Stimulated activated naive B cell treated with anti-CD40 and anti-IgM and Interleukin-4, amounts not matched to agents 10 μg/mL and 1 μg/mL and 100 μg/mL, for 72 hours (primary cell): ENCODE measurements at regions not wholly inside any gene's neighbourhood (a gene's known extent, or its start where the extent isn't known, plus 50 kb on each side); places are given as distances from the start of the nearest gene placed in this dataset.
A peak's percentile ranks its signal among the peaks of the same experiment; 100 is the strongest.

ENCODE experiments used
- ATAC-seq, 2 donors: fragments of 150-1000 bp; cut with Tn5 transposase; replicated peaks; 2 replicates each; pipeline ENCODE4 v1.10.0; 2021; ENCODE audit warnings: moderate library complexity in 1 of 2
- DNase-seq: peaks from one replicate; pipeline ENCODE4 v3.0.0; 2021
- H3K27ac Mint-ChIP-seq: one replicate; pipeline ENCODE4 v1.8.0; 2022; ENCODE audit warnings: mild to moderate bottlenecking, mixed read lengths
- H3K27me3 Mint-ChIP-seq, 2 donors: one replicate each; pipeline ENCODE4 v1.8.0; 2022; ENCODE audit warnings: mixed read lengths in 2 of 2
- H3K36me3 Mint-ChIP-seq, 2 donors: one replicate each; pipeline ENCODE4 v1.8.0; 2022; ENCODE audit warnings: mixed read lengths in 2 of 2, mild to moderate bottlenecking in 1 of 2
- H3K4me1 Mint-ChIP-seq, 2 donors: one replicate each; pipeline ENCODE4 v1.8.0; 2022; ENCODE audit warnings: mixed read lengths in 2 of 2, mild to moderate bottlenecking in 1 of 2
- H3K4me3 Mint-ChIP-seq, 2 donors: one replicate each; pipeline ENCODE4 v1.8.0; 2022; ENCODE audit warnings: mild to moderate bottlenecking in 2 of 2, mixed read lengths in 2 of 2, moderate library complexity in 1 of 2
- H3K9me3 Mint-ChIP-seq, 2 donors: one replicate each; pipeline ENCODE4 v1.8.0; 2022; ENCODE audit warnings: mixed read lengths in 2 of 2, mild to moderate bottlenecking in 1 of 2

GRCh38 chr2:9118383-9118960 is 88.1 kb upstream of the ASAP2 start:
- Mint-ChIP-seq H3K27me3 (peaks cover 2 to 20% of the 10 kb centered on the region in 2 donors), H3K9me3 (peaks cover 2 to 4% of the 10 kb centered on the region in 2 donors), H3K27ac (no peak overlapping the region), H3K36me3 (no peaks in the 10 kb centered on the region), H3K4me3 (no peak overlapping the region), H3K4me1 (no peaks in the 10 kb centered on the region)
- ATAC-seq (no peak), DNase-seq (no peak)

GRCh38 chr2:9115229-9115628 is 91.4 kb upstream of the ASAP2 start:
- peaks cover 2 to 4% of the 10 kb centered on the region in 2 donors for H3K9me3 Mint-ChIP-seq
- no peaks in the 10 kb centered on the region for H3K4me1 Mint-ChIP-seq
- no peak overlapping the region for H3K27ac Mint-ChIP-seq
- no peak for ATAC-seq
- no peak for DNase-seq
- peaks cover 13 to 28% of the 10 kb centered on the region in 2 donors for H3K27me3 Mint-ChIP-seq
- H3K4me3 Mint-ChIP-seq: no peak overlapping the region
- H3K36me3 Mint-ChIP-seq: no peaks in the 10 kb centered on the region

GRCh38 chr2:9114458-9114857 is 92.2 kb upstream of the ASAP2 start:
- peaks cover 2 to 4% of the 10 kb centered on the region in 2 donors for H3K9me3 Mint-ChIP-seq
- no peak overlapping the region for H3K27ac Mint-ChIP-seq

GRCh38 chr2:9113916-9114315 is 92.7 kb upstream of the ASAP2 start:
- no peak overlapping the region for H3K27ac Mint-ChIP-seq
- H3K9me3 Mint-ChIP-seq: peaks cover 2 to 4% of the 10 kb centered on the region in 2 donors
- no peaks in the 10 kb centered on the region for H3K4me1 Mint-ChIP-seq
- H3K36me3 Mint-ChIP-seq: no peaks in the 10 kb centered on the region
- peaks cover 13 to 25% of the 10 kb centered on the region in 2 donors for H3K27me3 Mint-ChIP-seq
- no peak for DNase-seq
- no peak overlapping the region for H3K4me3 Mint-ChIP-seq
- ATAC-seq: no peak

More at GRCh38 chr2:9114458-9114857, 92.2 kb upstream of the ASAP2 start:
- H3K36me3 Mint-ChIP-seq: no peaks in the 10 kb centered on the region
- H3K4me3 Mint-ChIP-seq: no peak overlapping the region
- ATAC-seq (no peak), DNase-seq (no peak)
- peaks cover 13 to 28% of the 10 kb centered on the region in 2 donors for H3K27me3 Mint-ChIP-seq
- H3K4me1 Mint-ChIP-seq: no peaks in the 10 kb centered on the region

- Mint-ChIP-seq H3K27ac (no peak overlapping the region), H3K36me3 (no peaks in the 10 kb centered on the region)
- DNase-seq: no peak
Measured at GRCh38 chr2:9113262-9113661, 93.3 kb upstream of the ASAP2 start.

GRCh38 chr2:9112079-9112721 is 94.4 kb upstream of the ASAP2 start:
- Mint-ChIP-seq H3K9me3 (no peaks in the 10 kb centered on the region), H3K4me3 (no peak overlapping the region), H3K36me3 (no peaks in the 10 kb centered on the region), H3K4me1 (peaks cover 0 to 2% of the 10 kb centered on the region in 2 donors), H3K27me3 (peaks cover 13 to 21% of the 10 kb centered on the region in 2 donors), H3K27ac (no peak overlapping the region)
- no peak for ATAC-seq
- no peak for DNase-seq

More at GRCh38 chr2:9113262-9113661, 93.3 kb upstream of the ASAP2 start:
- peaks cover 0 to 2% of the 10 kb centered on the region in 2 donors for H3K4me1 Mint-ChIP-seq
- H3K27me3 Mint-ChIP-seq: peaks cover 13 to 20% of the 10 kb centered on the region in 2 donors
- H3K4me3 Mint-ChIP-seq: no peak overlapping the region
- peaks cover 2 to 4% of the 10 kb centered on the region in 2 donors for H3K9me3 Mint-ChIP-seq
- ATAC-seq: no peak

- Mint-ChIP-seq H3K36me3 (no peaks in the 10 kb centered on the region), H3K27me3 (peaks cover 13 to 23% of the 10 kb centered on the region in 2 donors), H3K27ac (peak overlapping the region; percentile 86), H3K4me1 (peaks cover 0 to 2% of the 10 kb centered on the region in 2 donors), H3K9me3 (no peaks in the 10 kb centered on the region), H3K4me3 (no peak overlapping the region)
- DNase-seq: no peak
- ATAC-seq: no peak
Measured at GRCh38 chr2:9110893-9111569, 95.6 kb upstream of the ASAP2 start.

GRCh38 chr2:9110346-9110884 is 96.2 kb upstream of the ASAP2 start:
- peaks cover 0 to 2% of the 10 kb centered on the region in 2 donors for H3K4me1 Mint-ChIP-seq
- no peak for ATAC-seq
- peaks cover 13 to 23% of the 10 kb centered on the region in 2 donors for H3K27me3 Mint-ChIP-seq
- no peaks in the 10 kb centered on the region for H3K36me3 Mint-ChIP-seq
- H3K4me3 Mint-ChIP-seq: no peak overlapping the region
- H3K27ac Mint-ChIP-seq: no peak overlapping the region
- no peaks in the 10 kb centered on the region for H3K9me3 Mint-ChIP-seq
- DNase-seq: no peak

- ATAC-seq: no peak
- Mint-ChIP-seq H3K36me3 (no peaks in the 10 kb centered on the region), H3K4me1 (peaks cover 0 to 2% of the 10 kb centered on the region in 2 donors), H3K4me3 (no peak overlapping the region), H3K9me3 (no peaks in the 10 kb centered on the region), H3K27me3 (peaks cover 13 to 23% of the 10 kb centered on the region in 2 donors), H3K27ac (no peak overlapping the region)
- no peak for DNase-seq
Measured at GRCh38 chr2:9109871-9110270, 96.7 kb upstream of the ASAP2 start.

- ATAC-seq (no peak), DNase-seq (no peak)
- Mint-ChIP-seq H3K36me3 (no peaks in the 10 kb centered on the region), H3K4me3 (no peak overlapping the region), H3K27ac (peak overlapping the region; percentile 56), H3K27me3 (peaks cover 10 to 19% of the 10 kb centered on the region in 2 donors), H3K9me3 (no peaks in the 10 kb centered on the region), H3K4me1 (peaks cover 0 to 2% of the 10 kb centered on the region in 2 donors)
Measured at GRCh38 chr2:9108210-9108967, 98.2 kb upstream of the ASAP2 start.

GRCh38 chr2:9107168-9108025 is 99.2 kb upstream of the ASAP2 start:
- H3K9me3 Mint-ChIP-seq: no peaks in the 10 kb centered on the region
- DNase-seq: no peak
- no peak overlapping the region for H3K4me3 Mint-ChIP-seq
- peaks cover 4 to 9% of the 10 kb centered on the region in 2 donors for H3K27me3 Mint-ChIP-seq
- H3K4me1 Mint-ChIP-seq: peaks cover 0 to 2% of the 10 kb centered on the region in 2 donors
- no peak overlapping the region for H3K27ac Mint-ChIP-seq
- H3K36me3 Mint-ChIP-seq: no peaks in the 10 kb centered on the region
- no peak for ATAC-seq

GRCh38 chr2:9106338-9107167 is 100.1 kb upstream of the ASAP2 start:
- DNase-seq (no peak), ATAC-seq (no peak)
- Mint-ChIP-seq H3K27me3 (peaks cover 0 to 4% of the 10 kb centered on the region in 2 donors), H3K27ac (no peak overlapping the region), H3K4me1 (peaks cover 0 to 2% of the 10 kb centered on the region in 2 donors), H3K9me3 (no peaks in the 10 kb centered on the region), H3K4me3 (no peak overlapping the region), H3K36me3 (no peaks in the 10 kb centered on the region)
